Tibial nerve (tissue), 4 donors: ENCODE measurements at regions not wholly inside any gene's neighbourhood (a gene's known extent, or its start where the extent isn't known, plus 50 kb on each side); places are given as distances from the start of the nearest gene placed in this dataset.

Experiments used
- CTCF ChIP-seq, 5 experiments: fragments of 200-600 bp in 3 of 5; fragments of 450-650 bp in 2 of 5; sonication (generic) in 3 of 5; IDR thresholded peaks; one replicate each; pipeline ENCODE4 v1.5.1; 2016 to 2019; ENCODE audit warnings: antibody characterized with exemption in 5 of 5, mild to moderate bottlenecking in 3 of 5, moderate library complexity in 2 of 5
- EP300 ChIP-seq, 2 donors: sonication (generic); formaldehyde crosslinking; IDR thresholded peaks; one replicate each; pipeline ENCODE4 v1.6.1; 2017; ENCODE audit warnings: antibody characterized with exemption in 2 of 2, mild to moderate bottlenecking in 1 of 2
- POLR2A ChIP-seq, 2 donors: fragments of 450-650 bp; IDR thresholded peaks; one replicate each; pipeline ENCODE4 v1.6.1; 2017; ENCODE audit warnings: antibody characterized with exemption in 2 of 2, mild to moderate bottlenecking in 2 of 2, moderate library complexity in 2 of 2

GRCh38 chr5:77920359-77921058, 144.4 kb upstream of the TBCA start:
- TF ChIP-seq POLR2A (IDR thresholded peaks at IDR 0.05) = no peak
- TF ChIP-seq CTCF (IDR thresholded peaks at IDR 0.05) = no peak
- TF ChIP-seq EP300 (IDR thresholded peaks at IDR 0.05) = no peak
